ENCODE measurements at regions not wholly inside any gene's neighbourhood (a gene's known extent, or its start where the extent isn't known, plus 50 kb on each side); places are given as distances from the start of the nearest gene placed in this dataset.

- Histone ChIP-seq H3K36me3 (no peaks in the 10 kb centered on the region), H3K4me1 (no peaks in the 10 kb centered on the region), H3K9me3 (no peaks in the 10 kb centered on the region), H3K4me3 (no peak overlapping the region), H3K27ac (no peak overlapping the region), H3K27me3 (peaks cover 0 to 56% (median 0%) of the 10 kb centered on the region in 4 donors)
- WGBS, 2 donors, result 54 to 73% methylated on average over 3 to 6 of the region's 9 CpGs
- DNase-seq, result no peak
- TF ChIP-seq POLR2A (IDR thresholded peaks at IDR 0.05) (no peak), CTCF (IDR thresholded peaks at IDR 0.05) (no peak)
- intact Hi-C loops (cut with DNase I), result loop anchor here (10.0 kb wide), 1 partner anchor 128 kb away; no protein-coding TSS in a partner anchor
Observed at GRCh38 chr22:49142891-49143290, 684.8 kb downstream of the BRD1 start.

DNA sequence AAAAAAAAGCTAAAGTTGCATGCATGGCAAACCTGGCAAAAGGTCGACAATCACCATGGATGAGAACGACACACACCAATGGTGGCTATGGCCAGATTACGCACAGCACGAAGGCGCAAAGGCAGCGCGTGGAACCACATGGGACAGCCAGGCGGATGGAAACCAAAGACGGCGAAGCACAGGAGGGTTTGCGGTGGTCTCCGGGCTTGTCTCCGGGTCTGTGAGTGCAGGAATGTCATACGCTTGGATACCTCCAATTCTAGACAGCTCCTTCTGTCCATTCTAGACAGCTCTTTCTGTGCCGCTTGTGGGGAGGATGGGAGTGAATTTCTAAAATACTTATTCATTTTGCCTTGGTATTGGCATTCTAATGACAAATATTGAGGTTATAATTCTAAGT is 685.4 kb downstream of the BRD1 start:
- 88% methylated on average over 15 of the region's 15 CpGs for WGBS, 2 donors
- H3K27me3 ChIP-seq, result peaks cover 0 to 54% (median 0%) of the 10 kb centered on the region in 4 donors
- no peaks in the 10 kb centered on the region for H3K4me1 ChIP-seq
- H3K4me3 ChIP-seq, result no peak overlapping the region
- intact Hi-C loops (cut with DNase I), result loop anchor here (10.0 kb wide), 1 partner anchor 127 kb away; no protein-coding TSS in a partner anchor
- TF ChIP-seq POLR2A (IDR thresholded peaks at IDR 0.05) (no peak), CTCF (IDR thresholded peaks at IDR 0.05) (no peak)
- H3K36me3 ChIP-seq, result no peaks in the 10 kb centered on the region
- H3K9me3 ChIP-seq, result no peaks in the 10 kb centered on the region
- H3K27ac ChIP-seq, result no peak overlapping the region
- no peak for DNase-seq

DNA sequence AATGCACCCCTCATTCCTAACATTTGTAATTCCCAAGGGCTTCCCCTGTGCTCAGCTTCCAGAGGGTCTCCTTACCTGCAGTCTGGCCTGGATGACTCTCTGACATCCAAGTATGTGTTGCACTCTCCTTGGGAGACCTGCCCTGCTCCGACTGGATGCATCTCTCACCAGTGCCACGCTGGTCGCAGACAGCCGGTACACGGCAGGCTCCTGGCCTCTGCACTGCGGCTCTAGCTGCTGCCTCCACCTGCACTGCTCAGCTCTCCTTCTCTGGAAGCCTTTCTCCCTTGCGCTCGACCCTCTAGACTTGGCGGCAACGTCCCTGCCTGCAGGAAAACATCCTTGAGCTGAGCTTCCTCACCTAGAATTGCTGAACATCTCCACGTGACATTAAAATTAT is 685.9 kb downstream of the BRD1 start:
- Histone ChIP-seq H3K4me3 (no peak overlapping the region), H3K36me3 (no peaks in the 10 kb centered on the region), H3K27ac (no peak overlapping the region), H3K9me3 (no peaks in the 10 kb centered on the region), H3K27me3 (peaks cover 0 to 54% (median 0%) of the 10 kb centered on the region in 4 donors), H3K4me1 (no peaks in the 10 kb centered on the region)
- no peak for DNase-seq
- TF ChIP-seq POLR2A (IDR thresholded peaks at IDR 0.05) (no peak), CTCF (IDR thresholded peaks at IDR 0.05) (no peak)
- WGBS, 2 donors, result 70 to 74% methylated on average over 9 to 11 of the region's 11 CpGs
- intact Hi-C loops (cut with DNase I), result loop anchor here (10.0 kb wide), 1 partner anchor 127 kb away; no protein-coding TSS in a partner anchor

- Histone ChIP-seq H3K4me3 (no peak overlapping the region), H3K4me1 (no peaks in the 10 kb centered on the region), H3K9me3 (no peaks in the 10 kb centered on the region), H3K27me3 (peaks cover 0 to 48% (median 0%) of the 10 kb centered on the region in 4 donors), H3K36me3 (no peaks in the 10 kb centered on the region), H3K27ac (no peak overlapping the region)
- DNase-seq, result no peak
- TF ChIP-seq POLR2A (IDR thresholded peaks at IDR 0.05) (no peak), CTCF (IDR thresholded peaks at IDR 0.05) (no peak)
- WGBS, 2 donors, result 55 to 74% methylated on average over 13 to 17 of the region's 24 CpGs
- intact Hi-C loops (cut with DNase I), result loop anchor here (10.0 kb wide), 1 partner anchor 126 kb away; no protein-coding TSS in a partner anchor
Observed at GRCh38 chr22:49140911-49141665, 686.6 kb downstream of the BRD1 start.

GRCh38 chr22:49139492-49140151 is 688.1 kb downstream of the BRD1 start:
- intact Hi-C loops (cut with DNase I), result loop anchor here (10.0 kb wide), 1 partner anchor 125 kb away; no protein-coding TSS in a partner anchor
- Histone ChIP-seq H3K4me3 (no peak overlapping the region), H3K36me3 (no peaks in the 10 kb centered on the region), H3K27ac (no peak overlapping the region), H3K9me3 (no peaks in the 10 kb centered on the region), H3K4me1 (no peaks in the 10 kb centered on the region), H3K27me3 (peaks cover 0 to 58% (median 0%) of the 10 kb centered on the region in 4 donors)
- no peak for DNase-seq
- WGBS, 2 donors, result 53 to 72% methylated on average over 3 to 12 of the region's 15 CpGs
- TF ChIP-seq POLR2A (IDR thresholded peaks at IDR 0.05), result no peak

Measured in esophagus squamous epithelium (tissue), 5 donors.